ENCODE measurements at regions not wholly inside any gene's neighbourhood (a gene's known extent, or its start where the extent isn't known, plus 50 kb on each side); places are given as distances from the start of the nearest gene placed in this dataset.
"Not testable (repeated sequence)": the region's sequence is repeated elsewhere in the genome, so short reads cannot be mapped to it uniquely, and the experiment has no call there.

DNA sequence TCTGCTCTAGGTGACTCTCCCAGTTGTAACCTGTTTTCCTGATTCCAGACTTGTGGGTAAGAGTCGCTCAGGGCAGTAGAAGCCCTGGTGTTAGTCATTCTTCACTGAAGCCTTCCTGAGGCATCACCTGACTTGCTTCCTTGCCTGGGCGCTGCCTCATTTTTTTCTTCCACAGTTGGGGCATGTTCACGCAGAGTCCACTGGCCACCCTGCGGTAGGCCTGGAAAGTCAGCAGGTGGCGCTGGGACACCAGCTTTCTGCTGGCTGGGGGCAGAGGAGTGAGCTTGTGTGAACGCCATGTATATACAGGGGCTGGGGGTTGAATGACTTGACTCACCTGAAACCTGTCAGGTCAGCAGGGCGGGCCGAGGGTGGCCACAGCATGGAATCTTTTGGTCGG, 189.3 kb upstream of the TP53TG3 start:
- ATAC-seq; intact Hi-C loops (cut with DNase I); DNase-seq (ENCODE audit: low spot score): not testable (repeated sequence)

DNA sequence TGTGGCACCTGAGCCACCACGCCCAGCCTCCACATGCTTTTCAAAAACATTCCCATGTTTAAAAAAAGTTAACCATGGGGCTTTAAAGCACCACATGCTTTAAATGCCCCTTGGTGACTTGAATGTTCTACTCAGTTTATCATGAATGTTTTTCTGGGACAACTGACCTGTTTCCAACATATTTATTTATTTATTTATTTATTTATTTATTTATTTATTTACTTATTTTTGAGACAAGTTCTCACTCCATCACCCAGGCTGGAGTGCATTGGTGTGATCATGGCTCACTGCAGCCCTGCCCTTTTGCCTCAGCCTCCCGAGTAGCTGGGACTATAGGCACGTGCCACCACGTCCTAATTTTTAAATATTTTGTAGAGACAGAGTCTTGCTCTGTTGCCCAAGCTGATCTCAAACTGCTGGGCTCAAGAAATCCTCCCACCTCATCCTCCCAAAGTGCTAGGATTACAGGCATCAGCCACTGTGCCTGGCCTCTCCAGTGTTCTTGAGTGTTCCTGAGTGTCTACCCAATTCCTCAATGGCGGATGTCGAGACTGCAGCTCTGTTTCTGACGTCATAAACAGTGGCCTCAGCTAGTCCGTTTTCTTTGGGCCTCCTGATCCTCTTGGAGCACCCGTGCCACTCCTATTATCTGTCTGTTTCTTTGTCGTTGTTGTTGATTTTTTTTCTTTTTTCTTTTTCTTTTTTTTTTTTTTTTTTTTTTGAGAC, 185.7 kb upstream of the TP53TG3 start:
- peak; percentile 2 for DNase-seq (ENCODE audit: low spot score)
- intact Hi-C loops (cut with DNase I); ATAC-seq: not testable (repeated sequence)

DNA sequence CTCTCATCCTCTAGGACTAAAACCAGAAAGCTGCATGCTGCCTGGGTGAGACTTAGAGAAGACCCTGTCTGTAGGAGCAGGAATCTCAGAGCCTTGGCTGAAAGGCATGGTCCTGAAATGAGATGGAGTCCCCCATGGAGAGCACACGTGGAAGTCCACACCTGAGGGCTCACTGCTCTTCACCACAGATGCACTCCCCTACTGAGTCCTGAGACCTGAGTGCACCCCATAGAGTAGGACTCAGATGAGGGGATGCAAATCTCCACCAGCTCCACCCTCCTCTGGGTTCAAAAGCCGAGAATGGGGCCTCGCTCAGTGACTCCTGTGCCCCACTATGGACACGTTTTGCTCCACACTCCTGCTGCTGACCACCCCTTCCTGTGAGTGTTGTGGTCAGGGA, 171.4 kb upstream of the TP53TG3 start:
- intact Hi-C loops (cut with DNase I); ATAC-seq; DNase-seq (ENCODE audit: low spot score): not testable (repeated sequence)

DNA sequence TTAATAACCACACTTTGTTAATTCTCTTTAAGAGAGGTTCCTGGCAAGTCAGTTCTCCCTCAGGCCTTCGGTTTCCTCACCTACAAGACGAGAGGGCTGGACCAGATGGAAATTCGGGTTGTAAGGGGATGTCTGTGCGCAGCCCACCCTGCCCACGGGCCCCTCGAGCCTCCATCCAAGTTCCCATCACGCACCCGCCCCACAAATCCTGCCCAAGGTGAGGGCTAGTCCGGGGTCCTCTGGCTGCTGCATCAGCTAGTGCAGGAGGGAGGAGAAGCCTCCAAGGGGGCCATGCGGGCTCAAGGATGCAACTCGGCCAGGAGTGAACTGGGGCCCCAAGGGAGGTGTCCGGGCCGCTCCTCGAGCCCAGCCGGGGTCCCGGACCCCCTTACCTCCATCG, 169.6 kb upstream of the TP53TG3 start:
- intact Hi-C loops (cut with DNase I); DNase-seq (ENCODE audit: low spot score); ATAC-seq: not testable (repeated sequence)

DNA sequence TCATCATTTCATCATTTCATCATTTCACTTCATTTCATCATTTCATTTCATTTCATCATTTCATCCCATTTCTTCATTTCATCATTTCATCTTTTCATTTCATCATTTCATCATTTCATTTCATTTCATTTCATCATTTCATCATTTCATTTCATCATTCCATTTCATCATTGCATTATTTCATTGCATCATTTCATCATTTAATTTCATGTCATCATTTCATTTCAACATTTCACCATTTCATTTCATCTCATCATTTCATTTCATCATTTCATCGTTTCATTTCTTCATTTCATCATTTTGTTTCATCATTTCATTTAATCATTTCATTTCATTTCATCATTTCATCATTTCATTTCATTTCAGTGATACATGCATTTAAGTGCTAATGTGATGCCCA, 166.9 kb upstream of the TP53TG3 start:
- ATAC-seq; DNase-seq (ENCODE audit: low spot score); intact Hi-C loops (cut with DNase I): not testable (repeated sequence)

DNA sequence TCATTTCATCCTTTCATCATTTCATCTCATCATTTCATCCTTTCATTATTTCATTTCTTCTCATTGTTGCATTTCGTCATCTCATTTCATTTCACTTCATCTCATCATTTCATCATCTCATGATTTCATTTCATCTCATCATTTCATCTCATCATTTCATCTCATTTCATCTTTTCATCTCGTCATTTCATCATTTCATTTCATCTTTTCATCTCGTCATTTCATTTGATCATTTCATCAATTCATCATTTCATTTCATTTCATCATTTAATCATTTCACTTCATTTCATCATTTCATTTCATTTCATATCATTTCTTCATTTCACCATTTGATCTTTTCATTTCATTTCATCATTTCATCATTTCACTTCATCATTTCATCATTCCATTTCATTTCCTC, 131.3 kb upstream of the TP53TG3 start:
- intact Hi-C loops (cut with DNase I); DNase-seq (ENCODE audit: low spot score); ATAC-seq: not testable (repeated sequence)

DNA sequence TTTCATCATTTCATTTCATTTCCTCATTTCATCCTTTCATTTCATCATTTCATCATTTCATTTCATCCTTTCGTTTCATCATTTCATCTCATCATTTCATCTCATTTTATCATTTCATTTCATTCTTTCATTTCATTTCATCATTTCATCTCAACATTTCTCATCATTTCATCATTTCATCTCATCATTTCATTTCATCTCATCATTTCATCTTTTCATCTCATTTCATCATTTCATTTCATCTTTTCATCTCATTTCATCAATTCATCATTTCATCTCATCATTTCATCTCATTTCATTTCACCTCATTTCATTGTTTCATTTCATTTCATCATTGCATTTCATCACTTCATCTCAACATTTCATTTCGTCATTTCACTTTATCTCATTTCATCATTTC, 129.7 kb upstream of the TP53TG3 start:
- ATAC-seq; intact Hi-C loops (cut with DNase I); DNase-seq (ENCODE audit: low spot score): not testable (repeated sequence)

Data from sciatic nerve (tissue), 2 donors.